ENCODE measurements at regions not wholly inside any gene's neighbourhood (a gene's known extent, or its start where the extent isn't known, plus 50 kb on each side); places are given as distances from the start of the nearest gene placed in this dataset.

GRCh38 chr7:125878235-125878956, 948.8 kb upstream of the POT1 start:
- TF ChIP-seq EZH2 (IDR thresholded peaks at IDR 0.05; ENCODE audit: borderline replicate concordance, low read length) (no peak), CTCF (conservative IDR thresholded peaks at IDR 0.05 in 1 of 2, IDR thresholded peaks at IDR 0.05 in 1 of 2; ENCODE audit: extremely low read depth in 1 of 2, insufficient read depth in 1 of 2, low read depth in 1 of 2, low read length in 2 of 2) (no peak)
